Colonic mucosa (tissue), 4 donors: ENCODE measurements at regions not wholly inside any gene's neighbourhood (a gene's known extent, or its start where the extent isn't known, plus 50 kb on each side); places are given as distances from the start of the nearest gene placed in this dataset.

Source experiments
- DNase-seq: peaks from one replicate; pipeline ENCODE4 v3.0.0-alpha.2; 2020
- H3K27ac ChIP-seq: fragments of 200-600 bp; one replicate; pipeline ENCODE4 v1.8.0; 2021
- H3K27me3 ChIP-seq: fragments of 200-600 bp; one replicate; pipeline ENCODE4 v1.8.0; 2021
- H3K36me3 ChIP-seq: fragments of 200-600 bp; one replicate; pipeline ENCODE4 v1.8.0; 2021
- H3K4me1 ChIP-seq: fragments of 200-600 bp; one replicate; pipeline ENCODE4 v1.8.0; 2021; ENCODE audit warnings: mild to moderate bottlenecking
- H3K4me3 ChIP-seq: fragments of 200-600 bp; one replicate; pipeline ENCODE4 v1.8.0; 2021
- H3K9ac ChIP-seq, 2 donors: one replicate each; pipeline ENCODE4 v1.7.0; 2013; ENCODE audit warnings: control low read depth in 2 of 2, low read depth in 2 of 2, low read length in 2 of 2
- H3K9me3 ChIP-seq: fragments of 200-600 bp; one replicate; pipeline ENCODE4 v1.8.0; 2021
- CTCF ChIP-seq: fragments of 200-600 bp; IDR thresholded peaks from one replicate; pipeline ENCODE4 v1.8.0; 2022; ENCODE audit warnings: antibody characterized with exemption, mild to moderate bottlenecking
- intact Hi-C: fragments of 100-400 bp; cut with DNase I; formaldehyde crosslinking; loops from one replicate; pipeline ENCODE4 v1.14.1; 2022
- donor health status: healthy.
- donor health status: DM: no; HTN: no; CAD: no.
- donor health status: DM: no; HTN: no; CAD: no.

DNA sequence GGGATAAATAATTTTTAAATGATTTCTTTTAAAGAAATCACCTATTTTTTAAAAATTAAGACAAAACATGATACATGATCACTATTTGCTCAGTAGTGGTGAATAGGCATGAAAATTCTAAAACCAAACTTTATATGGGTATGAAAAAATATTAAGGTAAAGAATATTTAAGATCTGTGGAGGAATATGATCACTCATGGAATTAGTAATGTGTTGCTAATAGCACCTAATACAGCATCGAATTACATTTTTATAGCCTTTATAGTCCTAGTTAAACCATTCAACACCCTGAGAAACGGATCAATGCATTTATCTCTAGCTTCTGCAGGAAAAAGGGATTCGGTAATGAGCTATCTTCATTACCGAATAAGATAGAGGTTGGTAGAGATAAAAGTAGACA, 373.9 kb downstream of the LRRIQ3 start:
- intact Hi-C loops, result no loop called here
- H3K4me1 ChIP-seq, result no peaks in the 10 kb centered on the region
- no peak overlapping the region for H3K9ac ChIP-seq
- no peak for DNase-seq
- H3K4me3 ChIP-seq, result no peak overlapping the region
- no peak overlapping the region for H3K27ac ChIP-seq
- no peaks in the 10 kb centered on the region for H3K27me3 ChIP-seq
- TF ChIP-seq CTCF, result no peak
- H3K36me3 ChIP-seq, result no peaks in the 10 kb centered on the region
- H3K9me3 ChIP-seq, result no peaks in the 10 kb centered on the region

- H3K9ac ChIP-seq, result no peak overlapping the region
- intact Hi-C loops, result no loop called here
- no peak for DNase-seq
These were observed 376.5 kb downstream of the LRRIQ3 start for GRCh38 chr1:73821520-73821919.

GRCh38 chr1:73820843-73821242, 377.1 kb downstream of the LRRIQ3 start:
- Histone ChIP-seq H3K9ac (no peak overlapping the region), H3K27me3 (no peaks in the 10 kb centered on the region), H3K27ac (no peak overlapping the region), H3K9me3 (no peaks in the 10 kb centered on the region), H3K4me1 (no peaks in the 10 kb centered on the region), H3K36me3 (no peaks in the 10 kb centered on the region), H3K4me3 (no peak overlapping the region)
- intact Hi-C loops, result no loop called here
- no peak for DNase-seq
- TF ChIP-seq CTCF, result no peak

More at GRCh38 chr1:73821520-73821919, 376.5 kb downstream of the LRRIQ3 start:
- H3K27me3 ChIP-seq, result no peaks in the 10 kb centered on the region
- H3K36me3 ChIP-seq, result no peaks in the 10 kb centered on the region
- no peak overlapping the region for H3K4me3 ChIP-seq
- TF ChIP-seq CTCF, result no peak
- H3K4me1 ChIP-seq, result no peaks in the 10 kb centered on the region
- H3K9me3 ChIP-seq, result no peaks in the 10 kb centered on the region
- H3K27ac ChIP-seq, result no peak overlapping the region

DNA sequence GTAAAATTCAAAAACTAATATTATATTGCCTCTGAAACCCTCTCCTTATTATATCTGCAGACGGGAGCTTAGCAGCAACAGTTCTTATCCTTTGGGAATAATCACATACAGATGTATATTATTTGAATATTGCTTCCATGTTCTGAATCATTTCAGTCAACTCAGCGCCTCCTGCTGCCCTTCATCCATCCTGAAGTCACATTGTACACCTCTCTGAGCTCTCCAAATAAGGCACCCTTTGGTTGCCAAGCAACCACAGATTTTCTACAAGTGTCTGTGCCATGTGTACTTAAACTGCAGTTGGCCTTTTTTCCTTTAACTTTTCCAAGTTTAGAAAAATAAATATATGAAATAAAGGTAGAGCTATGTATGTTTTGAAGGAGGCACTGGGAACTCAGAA, 384.3 kb downstream of the LRRIQ3 start:
- TF ChIP-seq CTCF, result no peak
- Histone ChIP-seq H3K27me3 (no peaks in the 10 kb centered on the region), H3K27ac (no peak overlapping the region), H3K36me3 (no peaks in the 10 kb centered on the region), H3K4me1 (no peaks in the 10 kb centered on the region), H3K9me3 (no peaks in the 10 kb centered on the region), H3K9ac (no peak overlapping the region), H3K4me3 (no peak overlapping the region)
- intact Hi-C loops, result no loop called here
- DNase-seq, result no peak

DNA sequence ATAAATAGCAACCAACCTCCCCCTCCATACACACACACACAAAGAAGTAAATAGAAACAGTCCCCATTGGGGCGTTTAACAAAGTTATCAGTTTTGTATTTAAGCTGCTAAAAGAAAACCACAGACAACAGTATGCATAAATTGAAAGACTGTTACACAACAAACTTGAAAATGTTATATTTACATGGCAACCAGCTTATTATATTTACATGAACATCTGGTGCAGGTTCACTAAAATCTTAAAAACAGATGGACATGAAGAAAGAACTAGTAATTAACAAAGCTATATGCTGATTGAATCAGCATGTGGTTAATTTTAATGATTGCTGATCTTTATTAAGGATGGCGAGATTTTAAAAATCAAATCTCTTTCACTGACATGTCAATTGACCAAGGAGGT, 384.7 kb downstream of the LRRIQ3 start:
- intact Hi-C loops, result no loop called here

More for the DNA sequence above, 384.7 kb downstream of the LRRIQ3 start:
- H3K27ac ChIP-seq, result no peak overlapping the region
- H3K36me3 ChIP-seq, result no peaks in the 10 kb centered on the region
- H3K4me3 ChIP-seq, result no peak overlapping the region
- DNase-seq, result no peak
- H3K9ac ChIP-seq, result no peak overlapping the region
- H3K27me3 ChIP-seq, result no peaks in the 10 kb centered on the region
- TF ChIP-seq CTCF, result no peak
- no peaks in the 10 kb centered on the region for H3K4me1 ChIP-seq
- no peaks in the 10 kb centered on the region for H3K9me3 ChIP-seq
